SU-DHL-6 (cell line): ENCODE measurements at regions not wholly inside any gene's neighbourhood (a gene's known extent, or its start where the extent isn't known, plus 50 kb on each side); places are given as distances from the start of the nearest gene placed in this dataset.

ENCODE experiments used
- H2AFZ ChIP-seq: fragments of 200-600 bp; sonication (generic); 2 replicates; pipeline ENCODE4 v1.6.1; 2014; ENCODE audit warnings: low read depth, mild to moderate bottlenecking, moderate library complexity, mixed read lengths, antibody characterized with exemption, low read length; ENCODE audit not compliant: severe bottlenecking
- H3F3A ChIP-seq: fragments of 200-600 bp; shearing (Covaris generic); 2 replicates; pipeline ENCODE4 v1.6.0; 2016; ENCODE audit warnings: antibody characterized with exemption, mild to moderate bottlenecking; ENCODE audit not compliant: insufficient read depth
- H3K27ac ChIP-seq: fragments of 200-600 bp; sonication (generic); 2 replicates; pipeline ENCODE4 v1.5.1; 2016; ENCODE audit warnings: low read depth, mild to moderate bottlenecking, low read length, moderate library complexity, mixed read lengths
- H3K27me3 ChIP-seq: fragments of 200-600 bp; sonication (generic), shearing (Covaris generic); 2 replicates; pipeline ENCODE4 v1.6.0; 2014; ENCODE audit warnings: mild to moderate bottlenecking, low read length
- H3K36me3 ChIP-seq: fragments of 200-600 bp; sonication (generic); 2 replicates; pipeline ENCODE4 v1.6.1; 2014; ENCODE audit warnings: mild to moderate bottlenecking, low read length, mixed read lengths
- H3K4me2 ChIP-seq: fragments of 300-600, 200-600 bp; shearing (Covaris generic), sonication (generic); 2 replicates; pipeline ENCODE4 v1.6.0; 2014; ENCODE audit warnings: low read length, low read depth, mild to moderate bottlenecking; ENCODE audit not compliant: poor library complexity, severe bottlenecking
- H3K4me3 ChIP-seq: fragments of 200-600 bp; sonication (generic); 2 replicates; pipeline ENCODE4 v1.5.1; 2014; ENCODE audit warnings: antibody characterized with exemption, low read length, mild to moderate bottlenecking, mixed read lengths; ENCODE audit not compliant: insufficient read depth, poor library complexity, severe bottlenecking
- H3K79me2 ChIP-seq: fragments of 200-600 bp; sonication (generic); 2 replicates; pipeline ENCODE4 v1.6.1; 2014; ENCODE audit warnings: mild to moderate bottlenecking, low read length, moderate library complexity; ENCODE audit not compliant: insufficient read depth
- H3K9ac ChIP-seq: fragments of 200-600 bp; sonication (generic); 2 replicates; pipeline ENCODE4 v1.7.0; 2014; ENCODE audit warnings: mild to moderate bottlenecking, low read length
- H3K9me2 ChIP-seq: fragments of 200-600 bp; sonication (generic); replicated peaks from 2 replicates; pipeline ENCODE4 v1.6.1; 2014; ENCODE audit warnings: low read length; ENCODE audit not compliant: insufficient read depth
- H3K9me3 ChIP-seq: fragments of 200-600 bp; sonication (generic); 2 replicates; pipeline ENCODE4 v1.6.1; 2014; ENCODE audit warnings: low read length, mixed read lengths; ENCODE audit not compliant: insufficient read depth
- H4K20me1 ChIP-seq: fragments of 200-600 bp; sonication (generic); 2 replicates; pipeline ENCODE4 v1.6.1; 2014; ENCODE audit warnings: low read depth, mild to moderate bottlenecking, antibody characterized with exemption, low read length, moderate library complexity, mixed read lengths
- CTCF ChIP-seq: fragments of 200-600 bp; sonication (generic); IDR thresholded peaks from one replicate; pipeline ENCODE4 v1.5.1; 2017; ENCODE audit warnings: antibody characterized with exemption, mild to moderate bottlenecking, low read length, moderate library complexity; ENCODE audit not compliant: insufficient read depth, poor library complexity, severe bottlenecking
- EZH2phosphoT487 ChIP-seq: fragments of 200-600 bp; sonication (generic), shearing (Covaris generic); conservative IDR thresholded peaks from 2 replicates; pipeline ENCODE4 v1.6.1; 2018; ENCODE audit warnings: mild to moderate bottlenecking, antibody characterized with exemption, low read length, moderate library complexity, mixed read lengths

GRCh38 chr19:30668521-30669155, 296.5 kb downstream of the ZNF536 start:
- Histone ChIP-seq H4K20me1 (no peaks in the 10 kb centered on the region), H3K9me2 (no peaks in the 10 kb centered on the region), H3K36me3 (no peaks in the 10 kb centered on the region), H3K9ac (no peak overlapping the region), H3K79me2 (no peaks in the 10 kb centered on the region), H2AFZ (no peak overlapping the region), H3F3A (no peaks in the 10 kb centered on the region), H3K9me3 (no peaks in the 10 kb centered on the region), H3K27me3 (no peaks in the 10 kb centered on the region), H3K4me3 (no peak overlapping the region), H3K4me2 (no peak overlapping the region), H3K27ac (no peak overlapping the region)
- TF ChIP-seq EZH2phosphoT487 = no peak
- TF ChIP-seq CTCF = no peak

- H3F3A ChIP-seq = no peaks in the 10 kb centered on the region
- H3K27me3 ChIP-seq = no peaks in the 10 kb centered on the region
- H3K36me3 ChIP-seq = no peaks in the 10 kb centered on the region
- H4K20me1 ChIP-seq = no peaks in the 10 kb centered on the region
- no peaks in the 10 kb centered on the region for H3K79me2 ChIP-seq
- H3K27ac ChIP-seq = no peak overlapping the region
- H3K9me3 ChIP-seq = no peaks in the 10 kb centered on the region
- no peak overlapping the region for H2AFZ ChIP-seq
- H3K9ac ChIP-seq = no peak overlapping the region
- no peak for TF ChIP-seq EZH2phosphoT487
- TF ChIP-seq CTCF = no peak
- H3K9me2 ChIP-seq = no peaks in the 10 kb centered on the region
- H3K4me3 ChIP-seq = no peak overlapping the region
- H3K4me2 ChIP-seq = no peak overlapping the region
These were observed 295.6 kb downstream of the ZNF536 start for GRCh38 chr19:30667746-30668145.

GRCh38 chr19:30667227-30667626, 295.0 kb downstream of the ZNF536 start:
- Histone ChIP-seq H3K9ac (no peak overlapping the region), H3K9me3 (no peaks in the 10 kb centered on the region), H3K4me3 (no peak overlapping the region), H3K9me2 (no peaks in the 10 kb centered on the region), H3K4me2 (no peak overlapping the region), H3F3A (no peaks in the 10 kb centered on the region), H3K27ac (no peak overlapping the region), H2AFZ (no peak overlapping the region), H3K79me2 (no peaks in the 10 kb centered on the region), H3K27me3 (no peaks in the 10 kb centered on the region), H3K36me3 (no peaks in the 10 kb centered on the region), H4K20me1 (no peaks in the 10 kb centered on the region)
- TF ChIP-seq CTCF = no peak
- TF ChIP-seq EZH2phosphoT487 = no peak
